Osteocyte (in vitro differentiated cells): ENCODE measurements at regions not wholly inside any gene's neighbourhood (a gene's known extent, or its start where the extent isn't known, plus 50 kb on each side); places are given as distances from the start of the nearest gene placed in this dataset.

Experiments
- DNase-seq: peaks from one replicate; pipeline ENCODE4 v3.0.0; 2021; ENCODE audit warnings: mixed read lengths; ENCODE audit not compliant: unreplicated experiment; ENCODE audit errors: extremely low spot score
- H3K27ac Mint-ChIP-seq: one replicate; pipeline ENCODE4 v1.8.0; 2021; ENCODE audit warnings: mild to moderate bottlenecking, mixed read lengths; ENCODE audit not compliant: unreplicated experiment
- H3K27me3 Mint-ChIP-seq: one replicate; pipeline ENCODE4 v1.8.0; 2021; ENCODE audit warnings: mixed read lengths; ENCODE audit not compliant: unreplicated experiment
- H3K36me3 Mint-ChIP-seq: one replicate; pipeline ENCODE4 v1.8.0; 2021; ENCODE audit warnings: mixed read lengths; ENCODE audit not compliant: unreplicated experiment
- H3K4me1 Mint-ChIP-seq: one replicate; pipeline ENCODE4 v1.8.0; 2021; ENCODE audit warnings: mixed read lengths; ENCODE audit not compliant: unreplicated experiment
- H3K4me3 Mint-ChIP-seq: one replicate; pipeline ENCODE4 v1.8.0; 2021; ENCODE audit warnings: mild to moderate bottlenecking, moderate library complexity, mixed read lengths; ENCODE audit not compliant: unreplicated experiment
- H3K9me3 Mint-ChIP-seq: one replicate; pipeline ENCODE4 v1.8.0; 2021; ENCODE audit warnings: mixed read lengths; ENCODE audit not compliant: unreplicated experiment
- CTCF ChIP-seq: fragments of 200-600 bp; sonication (generic); IDR thresholded peaks from 2 replicates; pipeline ENCODE4 v1.5.0; 2021; ENCODE audit warnings: antibody characterized with exemption, mild to moderate bottlenecking, moderate library complexity

GRCh38 chr13:89113744-89114143 lies 1442.6 kb downstream of the SLITRK5 start:
- no peak for DNase-seq
- Mint-ChIP-seq H3K27me3 (no peaks in the 10 kb centered on the region), H3K27ac (no peak overlapping the region), H3K36me3 (no peaks in the 10 kb centered on the region), H3K4me1 (no peaks in the 10 kb centered on the region), H3K9me3 (no peaks in the 10 kb centered on the region), H3K4me3 (no peak overlapping the region)
- no peak for TF ChIP-seq CTCF

GRCh38 chr13:89115307-89115706 lies 1444.1 kb downstream of the SLITRK5 start:
- Mint-ChIP-seq H3K27ac (no peak overlapping the region), H3K36me3 (no peaks in the 10 kb centered on the region), H3K4me1 (no peaks in the 10 kb centered on the region), H3K9me3 (no peaks in the 10 kb centered on the region), H3K27me3 (no peaks in the 10 kb centered on the region), H3K4me3 (no peak overlapping the region)
- DNase-seq, result no peak
- TF ChIP-seq CTCF, result peak; percentile 19

- Mint-ChIP-seq H3K4me3 (no peak overlapping the region), H3K4me1 (peaks cover 5% of the 10 kb centered on the region), H3K36me3 (no peaks in the 10 kb centered on the region), H3K27ac (no peak overlapping the region), H3K27me3 (no peaks in the 10 kb centered on the region), H3K9me3 (no peaks in the 10 kb centered on the region)
- DNase-seq, result no peak
- TF ChIP-seq CTCF, result no peak
These were observed 1465.5 kb downstream of the SLITRK5 start for GRCh38 chr13:89136678-89137077.

- DNase-seq, result no peak
- H3K27me3 Mint-ChIP-seq, result no peaks in the 10 kb centered on the region
- no peaks in the 10 kb centered on the region for H3K4me1 Mint-ChIP-seq
- TF ChIP-seq CTCF, result no peak
- no peak overlapping the region for H3K27ac Mint-ChIP-seq
- no peak overlapping the region for H3K4me3 Mint-ChIP-seq
- H3K9me3 Mint-ChIP-seq, result peaks cover 14% of the 10 kb centered on the region
- H3K36me3 Mint-ChIP-seq, result peaks cover 3% of the 10 kb centered on the region
These were observed 1479.2 kb downstream of the SLITRK5 start for GRCh38 chr13:89150362-89150761.

- no peaks in the 10 kb centered on the region for H3K27me3 Mint-ChIP-seq
- H3K4me1 Mint-ChIP-seq, result no peaks in the 10 kb centered on the region
- peaks cover 3% of the 10 kb centered on the region for H3K36me3 Mint-ChIP-seq
- H3K9me3 Mint-ChIP-seq, result peaks cover 14% of the 10 kb centered on the region
- H3K27ac Mint-ChIP-seq, result no peak overlapping the region
- DNase-seq, result no peak
- TF ChIP-seq CTCF, result no peak
- no peak overlapping the region for H3K4me3 Mint-ChIP-seq
These were observed 1482.8 kb downstream of the SLITRK5 start for GRCh38 chr13:89153941-89154340.
